ENCODE measurements at regions not wholly inside any gene's neighbourhood (a gene's known extent, or its start where the extent isn't known, plus 50 kb on each side); places are given as distances from the start of the nearest gene placed in this dataset.

- no peaks in the 10 kb centered on the region for H4K20me1 ChIP-seq
- H3K36me3 ChIP-seq, result peaks cover 0 to 16% (median 7%) of the 10 kb centered on the region in 11 experiments; a peak in 6 of 22 replicates
- no peak for TF ChIP-seq Cebpa-rat (IDR thresholded peaks at IDR 0.05)
- H3K9me3 ChIP-seq (replicated peaks in 1 of 11), result peaks cover 24 to 32% (median 28%) of the 10 kb centered on the region in 11 experiments
- no peak overlapping the region for H3K9ac ChIP-seq
- H3K27ac ChIP-seq, result no peak overlapping the region
- H3K4me1 ChIP-seq, result no peaks in the 10 kb centered on the region
- no peaks in the 10 kb centered on the region for H3K27me3 ChIP-seq
- H3K4me3 ChIP-seq, result no peak overlapping the region
- H3K4me2 ChIP-seq, result no peak overlapping the region
These were observed 261.4 kb upstream of the NRIP1 start for GRCh38 chr21:15326032-15326867.

- H3K4me2 ChIP-seq, result no peak overlapping the region
- no peak overlapping the region for H3K9ac ChIP-seq
- H3K36me3 ChIP-seq, result peaks cover 0 to 16% (median 7%) of the 10 kb centered on the region in 11 experiments; a peak in 6 of 22 replicates
- peaks cover 24 to 32% (median 28%) of the 10 kb centered on the region in 11 experiments for H3K9me3 ChIP-seq (replicated peaks in 1 of 11)
- no peaks in the 10 kb centered on the region for H3K4me1 ChIP-seq
- no peaks in the 10 kb centered on the region for H3K27me3 ChIP-seq
- TF ChIP-seq Cebpa-rat (IDR thresholded peaks at IDR 0.05), result no peak
- no peaks in the 10 kb centered on the region for H4K20me1 ChIP-seq
- no peak overlapping the region for H3K4me3 ChIP-seq
- no peak overlapping the region for H3K27ac ChIP-seq
These were observed 263.0 kb upstream of the NRIP1 start for GRCh38 chr21:15327637-15328265.

GRCh38 chr21:15329191-15329590 lies 264.4 kb upstream of the NRIP1 start:
- Histone ChIP-seq H3K27ac (no peak overlapping the region), H3K4me1 (peaks cover 0 to 5% (median 0%) of the 10 kb centered on the region in 10 experiments; a peak in 5 of 20 replicates), H3K4me3 (no peak overlapping the region), H3K27me3 (no peaks in the 10 kb centered on the region), H4K20me1 (no peaks in the 10 kb centered on the region), H3K36me3 (peaks cover 0 to 21% (median 7%) of the 10 kb centered on the region in 11 experiments; a peak in 6 of 22 replicates), H3K9ac (no peak overlapping the region), H3K9me3 (replicated peaks in 1 of 11) (peaks cover 24 to 44% (median 34%) of the 10 kb centered on the region in 11 experiments), H3K4me2 (no peak overlapping the region)
- TF ChIP-seq Cebpa-rat (IDR thresholded peaks at IDR 0.05), result no peak

GRCh38 chr21:15330872-15331271 lies 266.1 kb upstream of the NRIP1 start:
- no peak for TF ChIP-seq Cebpa-rat (IDR thresholded peaks at IDR 0.05)
- Histone ChIP-seq H3K4me1 (peaks cover 0 to 7% (median 0%) of the 10 kb centered on the region in 10 experiments; a peak in 5 of 20 replicates), H4K20me1 (no peaks in the 10 kb centered on the region), H3K9me3 (replicated peaks in 1 of 11) (peaks cover 23 to 57% (median 46%) of the 10 kb centered on the region in 11 experiments), H3K4me2 (no peak overlapping the region), H3K9ac (no peak overlapping the region), H3K4me3 (no peak overlapping the region), H3K27ac (no peak overlapping the region), H3K27me3 (no peaks in the 10 kb centered on the region), H3K36me3 (peaks cover 0 to 33% (median 7%) of the 10 kb centered on the region in 11 experiments; a peak in 7 of 22 replicates)

- Histone ChIP-seq H3K4me3 (no peak overlapping the region), H3K9me3 (replicated peaks in 1 of 11) (peaks cover 6 to 44% (median 33%) of the 10 kb centered on the region in 11 experiments), H3K27me3 (no peaks in the 10 kb centered on the region), H3K9ac (no peak overlapping the region), H4K20me1 (no peaks in the 10 kb centered on the region), H3K4me1 (peaks cover 0 to 7% (median 0%) of the 10 kb centered on the region in 10 experiments; a peak in 5 of 20 replicates), H3K27ac (no peak overlapping the region), H3K36me3 (peaks cover 0 to 23% (median 0%) of the 10 kb centered on the region in 11 experiments; a peak in 5 of 22 replicates), H3K4me2 (no peak overlapping the region)
- no peak for TF ChIP-seq Cebpa-rat (IDR thresholded peaks at IDR 0.05)
These were observed 267.8 kb upstream of the NRIP1 start for GRCh38 chr21:15332572-15332971.

- Histone ChIP-seq H3K4me1 (peaks cover 0 to 7% (median 0%) of the 10 kb centered on the region in 10 experiments; a peak in 5 of 20 replicates), H3K9ac (no peak overlapping the region), H3K27me3 (no peaks in the 10 kb centered on the region), H3K4me2 (no peak overlapping the region), H3K36me3 (peaks cover 0 to 17% (median 0%) of the 10 kb centered on the region in 11 experiments; a peak in 4 of 22 replicates), H3K4me3 (no peak overlapping the region), H3K9me3 (replicated peaks in 1 of 11) (peaks cover 0 to 42% (median 28%) of the 10 kb centered on the region in 11 experiments; a peak in 18 of 22 replicates), H4K20me1 (no peaks in the 10 kb centered on the region), H3K27ac (no peak overlapping the region)
- TF ChIP-seq Cebpa-rat (IDR thresholded peaks at IDR 0.05), result no peak
These were observed 268.4 kb upstream of the NRIP1 start for GRCh38 chr21:15333136-15333710.

- Histone ChIP-seq H3K4me3 (no peak overlapping the region), H3K4me2 (peak overlapping the region in 4 of 11 experiments; percentile 2 to 17 (median 7); a peak in 4 of 22 replicates), H3K9ac (no peak overlapping the region), H4K20me1 (no peaks in the 10 kb centered on the region), H3K36me3 (peaks cover 0 to 17% (median 0%) of the 10 kb centered on the region in 11 experiments; a peak in 4 of 22 replicates), H3K4me1 (peaks cover 0 to 7% (median 0%) of the 10 kb centered on the region in 10 experiments; a peak in 5 of 20 replicates), H3K27me3 (no peaks in the 10 kb centered on the region), H3K27ac (no peak overlapping the region), H3K9me3 (replicated peaks in 1 of 11) (peaks cover 0 to 42% (median 29%) of the 10 kb centered on the region in 11 experiments; a peak in 18 of 22 replicates)
- no peak for TF ChIP-seq Cebpa-rat (IDR thresholded peaks at IDR 0.05)
These were observed 269.2 kb upstream of the NRIP1 start for GRCh38 chr21:15333951-15334350.

- no peak overlapping the region for H3K4me2 ChIP-seq
- peaks cover 0 to 19% (median 0%) of the 10 kb centered on the region in 11 experiments; a peak in 8 of 22 replicates for H3K36me3 ChIP-seq
- H3K4me3 ChIP-seq, result no peak overlapping the region
- H3K4me1 ChIP-seq, result peaks cover 0 to 5% (median 0%) of the 10 kb centered on the region in 10 experiments; a peak in 2 of 20 replicates
- H3K27ac ChIP-seq, result no peak overlapping the region
- H3K9ac ChIP-seq, result no peak overlapping the region
- no peak for TF ChIP-seq Cebpa-rat (IDR thresholded peaks at IDR 0.05)
- H3K27me3 ChIP-seq, result no peaks in the 10 kb centered on the region
- H3K9me3 ChIP-seq (replicated peaks in 1 of 11), result peaks cover 2 to 77% (median 59%) of the 10 kb centered on the region in 11 experiments; a peak in 17 of 22 replicates
- no peaks in the 10 kb centered on the region for H4K20me1 ChIP-seq
These were observed 278.3 kb upstream of the NRIP1 start for GRCh38 chr21:15343066-15343465.
